HL-60 (cell line): ENCODE measurements at regions not wholly inside any gene's neighbourhood (a gene's known extent, or its start where the extent isn't known, plus 50 kb on each side); places are given as distances from the start of the nearest gene placed in this dataset.

Experiments
- CTCF ChIP-seq: IDR thresholded peaks from one replicate; pipeline ENCODE4 v1.5.1; 2011; ENCODE audit warnings: low read length, control low read depth, inconsistent platforms; ENCODE audit not compliant: insufficient read depth
- GABPA ChIP-seq: IDR thresholded peaks from 2 replicates; pipeline ENCODE4 v1.6.1; 2012; ENCODE audit warnings: low read depth
- POLR2AphosphoS5 ChIP-seq: IDR thresholded peaks from 2 replicates; pipeline ENCODE4 v1.6.1; 2012; ENCODE audit warnings: low read depth
- REST ChIP-seq: IDR thresholded peaks from 2 replicates; pipeline ENCODE4 v1.6.1; 2012; ENCODE audit warnings: low read depth; ENCODE audit not compliant: insufficient replicate concordance
- SPI1 ChIP-seq: IDR thresholded peaks from 2 replicates; pipeline ENCODE4 v1.6.1; 2012; ENCODE audit warnings: low read depth, mild to moderate bottlenecking, borderline replicate concordance

- TF ChIP-seq CTCF (no peak), POLR2AphosphoS5 (no peak), REST (no peak), SPI1 (no peak), GABPA (no peak)
Observed at GRCh38 chr9:120109242-120109641, 470.7 kb downstream of the CDK5RAP2 start.
